Caco-2 (cell line): ENCODE measurements at regions not wholly inside any gene's neighbourhood (a gene's known extent, or its start where the extent isn't known, plus 50 kb on each side); places are given as distances from the start of the nearest gene placed in this dataset.

Experiments used
- BruUV-seq: library from RNA; stranded (reverse); fragments of 400-500 nt; replicated peaks from 2 replicates; lab custom pipeline; 2021; lab: Mats Ljungman, UMichigan
- CTCF ChIA-PET: fragments of 300-600 bp; sonication (Branson Sonifier 250); formaldehyde crosslinking; loops from one replicate; lab custom pipeline; 2022; ENCODE audit warnings: antibody characterized with exemption; lab: Charles Lee
- POLR2A ChIA-PET: fragments of 300-600 bp; sonication (Branson Sonifier 250); formaldehyde crosslinking; loops from one replicate; lab custom pipeline; 2022; ENCODE audit warnings: antibody characterized with exemption; lab: Charles Lee
- DNase-seq, 2 experiments: peaks; one replicate each; pipeline versions ENCODE4 v3.0.0 to v3.0.0-alpha.2; 2020 to 2022
- H3K27me3 ChIP-seq: replicated peaks from 2 replicates; pipeline ENCODE4 v1.6.0; 2011; ENCODE audit warnings: low read length; ENCODE audit not compliant: control insufficient read depth, insufficient read depth
- H3K36me3 ChIP-seq: 2 replicates; pipeline ENCODE4 v1.5.1; 2011; ENCODE audit warnings: low read length; ENCODE audit not compliant: control insufficient read depth, insufficient read depth
- H3K4me1 ChIP-seq: fragments of 250-450 bp; sonication (Bioruptor Pico); 2 replicates; pipeline ENCODE4 v1.5.1; 2020; ENCODE audit warnings: mild to moderate bottlenecking
- H3K4me3 ChIP-seq: 2 replicates; pipeline ENCODE4 v1.5.1; 2011; ENCODE audit warnings: low read depth, mild to moderate bottlenecking, control low read depth, low read length
- H3K9me3 ChIP-seq: fragments of 250-450 bp; sonication (Bioruptor Pico); 2 replicates; pipeline ENCODE4 v1.5.1; 2020; ENCODE audit warnings: mild to moderate bottlenecking, moderate library complexity
- H3K27ac Mint-ChIP-seq: one replicate; pipeline ENCODE4 v1.8.0; 2022; ENCODE audit warnings: mixed read lengths; ENCODE audit not compliant: unreplicated experiment
- H3K27me3 Mint-ChIP-seq: one replicate; pipeline ENCODE4 v1.8.0; 2022; ENCODE audit warnings: mixed read lengths; ENCODE audit not compliant: insufficient read depth, unreplicated experiment
- H3K36me3 Mint-ChIP-seq: one replicate; pipeline ENCODE4 v1.8.0; 2022; ENCODE audit warnings: mild to moderate bottlenecking, mixed read lengths; ENCODE audit not compliant: insufficient read depth, unreplicated experiment
- H3K4me1 Mint-ChIP-seq: one replicate; pipeline ENCODE4 v1.8.0; 2022; ENCODE audit warnings: low read depth, mixed read lengths; ENCODE audit not compliant: unreplicated experiment
- H3K4me3 Mint-ChIP-seq: one replicate; pipeline ENCODE4 v1.8.0; 2022; ENCODE audit warnings: mild to moderate bottlenecking, moderate library complexity, mixed read lengths; ENCODE audit not compliant: unreplicated experiment
- H3K9me3 Mint-ChIP-seq: one replicate; pipeline ENCODE4 v1.8.0; 2022; ENCODE audit warnings: mixed read lengths; ENCODE audit not compliant: unreplicated experiment
- CTCF ChIP-seq, 2 experiments: fragments of 200-600 bp in 1 of 2; IDR thresholded peaks; 1 replicate in 1 of 2; 2 replicates in 1 of 2; pipeline versions ENCODE4 v1.5.1 to v1.8.0; 2011 to 2022; ENCODE audit warnings: antibody characterized with exemption in 1 of 2, control low read depth in 1 of 2, inconsistent platforms in 1 of 2, low read depth in 1 of 2, low read length in 1 of 2, mild to moderate bottlenecking in 1 of 2, moderate library complexity in 1 of 2; ENCODE audit not compliant: insufficient read depth in 1 of 2, severe bottlenecking in 1 of 2, unreplicated experiment in 1 of 2
- intact Hi-C: fragments of 100-400 bp; cut with micrococcal nuclease; formaldehyde crosslinking; loops from one replicate; pipeline ENCODE4 v1.10.0; 2022; ENCODE audit not compliant: unreplicated experiment

- POLR2A ChIA-PET, result no interaction called here
- Histone ChIP-seq H3K36me3 (no peaks in the 10 kb centered on the region), H3K9me3 (no peaks in the 10 kb centered on the region), H3K27me3 (no peaks in the 10 kb centered on the region), H3K4me1 (no peaks in the 10 kb centered on the region), H3K4me3 (no peak overlapping the region)
- H3K9me3 Mint-ChIP-seq, result no peaks in the 10 kb centered on the region
- CTCF ChIA-PET, result no interaction called here
- TF ChIP-seq CTCF (IDR thresholded peaks at IDR 0.05; ENCODE audit: insufficient read depth in 1 of 2, low read depth in 1 of 2, low read length in 1 of 2, severe bottlenecking in 1 of 2, unreplicated experiment in 1 of 2), result no peak
- no peaks in the 10 kb centered on the region for H3K4me1 Mint-ChIP-seq
- peaks cover 6% of the 10 kb centered on the region for H3K27me3 Mint-ChIP-seq
- no peaks in the 10 kb centered on the region for H3K36me3 Mint-ChIP-seq
- DNase-seq, result no peak
- no peak overlapping the region for H3K27ac Mint-ChIP-seq
- BruUV-seq, result no TSS peak
- intact Hi-C loops, result no loop called here
- H3K4me3 Mint-ChIP-seq, result no peak overlapping the region
Measured at GRCh38 chr16:59220011-59220410, 485.9 kb upstream of the GOT2 start.

DNA sequence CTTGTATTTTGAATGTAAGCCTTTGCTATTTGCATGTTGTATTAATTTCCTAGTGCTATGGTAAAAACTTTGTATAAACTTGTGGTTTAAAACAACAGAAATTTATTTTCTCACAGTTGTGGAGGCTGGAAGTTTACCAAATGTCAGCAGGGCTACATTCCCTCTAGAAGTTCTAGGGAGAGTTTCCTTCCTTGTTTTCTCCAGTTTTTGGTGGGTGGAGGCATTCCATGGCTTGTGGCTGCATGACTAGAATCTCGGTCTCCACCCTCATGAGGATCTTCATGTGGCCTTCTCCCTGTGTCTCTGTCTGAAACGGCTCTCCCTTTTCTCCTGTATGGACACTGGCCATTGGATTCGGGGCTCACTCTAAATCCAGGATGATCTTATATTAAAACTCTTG is 482.2 kb upstream of the GOT2 start:
- CTCF ChIA-PET, result no interaction called here
- BruUV-seq, result no TSS peak
- no peaks in the 10 kb centered on the region for H3K9me3 ChIP-seq
- H3K27me3 ChIP-seq, result no peaks in the 10 kb centered on the region
- H3K4me3 ChIP-seq, result no peak overlapping the region
- Mint-ChIP-seq H3K4me3 (no peak overlapping the region), H3K27ac (no peak overlapping the region), H3K9me3 (no peaks in the 10 kb centered on the region), H3K4me1 (no peaks in the 10 kb centered on the region), H3K36me3 (no peaks in the 10 kb centered on the region), H3K27me3 (peaks cover 6% of the 10 kb centered on the region)
- no peaks in the 10 kb centered on the region; the same call in 1 of the 2 replicates for H3K4me1 ChIP-seq
- POLR2A ChIA-PET, result no interaction called here
- no peak for DNase-seq
- intact Hi-C loops, result no loop called here
- H3K36me3 ChIP-seq, result no peaks in the 10 kb centered on the region
- TF ChIP-seq CTCF (IDR thresholded peaks at IDR 0.05; ENCODE audit: insufficient read depth in 1 of 2, low read depth in 1 of 2, low read length in 1 of 2, severe bottlenecking in 1 of 2, unreplicated experiment in 1 of 2), result no peak

DNA sequence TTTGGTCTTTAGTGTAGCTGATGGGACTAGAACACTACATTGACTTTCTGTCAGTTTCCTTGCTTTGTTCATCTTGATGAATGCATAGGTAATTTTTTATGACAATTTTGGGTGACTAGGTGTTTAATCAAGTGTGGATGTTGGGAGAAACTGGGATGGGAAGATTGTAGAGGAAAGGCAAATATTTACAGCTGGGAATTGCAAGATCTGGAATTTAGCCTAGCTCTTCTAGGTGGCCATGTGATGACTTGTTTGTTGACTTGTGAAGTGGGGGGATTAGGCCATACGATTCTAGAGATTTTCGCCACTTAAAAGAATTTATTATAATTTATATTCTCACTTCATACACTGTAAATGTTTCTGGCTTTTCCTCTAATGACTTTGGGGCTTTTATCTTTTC is 480.3 kb upstream of the GOT2 start:
- H3K4me1 ChIP-seq, result no peaks in the 10 kb centered on the region; the same call in 1 of the 2 replicates
- no TSS peak for BruUV-seq
- no peaks in the 10 kb centered on the region for H3K9me3 Mint-ChIP-seq
- ChIA-PET CTCF (no interaction called here), POLR2A (no interaction called here)
- no peaks in the 10 kb centered on the region for H3K4me1 Mint-ChIP-seq
- H3K27me3 Mint-ChIP-seq, result peaks cover 6% of the 10 kb centered on the region
- H3K36me3 Mint-ChIP-seq, result no peaks in the 10 kb centered on the region
- no peak for DNase-seq
- no peak overlapping the region for H3K27ac Mint-ChIP-seq
- no peaks in the 10 kb centered on the region for H3K9me3 ChIP-seq
- H3K4me3 ChIP-seq, result no peak overlapping the region
- intact Hi-C loops, result no loop called here
- TF ChIP-seq CTCF (IDR thresholded peaks at IDR 0.05; ENCODE audit: insufficient read depth in 1 of 2, low read depth in 1 of 2, low read length in 1 of 2, severe bottlenecking in 1 of 2, unreplicated experiment in 1 of 2), result no peak
- H3K36me3 ChIP-seq, result no peaks in the 10 kb centered on the region
- H3K27me3 ChIP-seq, result no peaks in the 10 kb centered on the region
- H3K4me3 Mint-ChIP-seq, result no peak overlapping the region
